ENCODE measurements at regions not wholly inside any gene's neighbourhood (a gene's known extent, or its start where the extent isn't known, plus 50 kb on each side); places are given as distances from the start of the nearest gene placed in this dataset.
A peak's percentile ranks its signal among the peaks of the same experiment; 100 is the strongest.

GRCh38 chr15:72994534-72995177 lies 57.6 kb upstream of the NEO1 start:
- Mint-ChIP-seq H3K27me3 (ENCODE audit: low read depth, poor library complexity) (peaks cover 5% of the 10 kb centered on the region), H3K4me1 (peaks cover 54% of the 10 kb centered on the region), H3K4me3 (peak overlapping the region; percentile 62), H3K36me3 (ENCODE audit: low read depth) (no peaks in the 10 kb centered on the region), H3K27ac (peak overlapping the region; percentile 93), H3K9me3 (no peaks in the 10 kb centered on the region)
- no peak for DNase-seq
- no peak for TF ChIP-seq CTCF (IDR thresholded peaks at IDR 0.05)

GRCh38 chr15:72992841-72993252 lies 59.4 kb upstream of the NEO1 start:
- Mint-ChIP-seq H3K27ac (peak overlapping the region; percentile 52), H3K4me3 (no peak overlapping the region), H3K9me3 (no peaks in the 10 kb centered on the region), H3K27me3 (ENCODE audit: low read depth, poor library complexity) (peaks cover 5% of the 10 kb centered on the region), H3K36me3 (ENCODE audit: low read depth) (no peaks in the 10 kb centered on the region), H3K4me1 (peaks cover 54% of the 10 kb centered on the region)
- no peak for DNase-seq
- no peak for TF ChIP-seq CTCF (IDR thresholded peaks at IDR 0.05)

GRCh38 chr15:72991026-72991425 lies 61.2 kb upstream of the NEO1 start:
- no peak overlapping the region for H3K4me3 Mint-ChIP-seq
- no peak overlapping the region for H3K27ac Mint-ChIP-seq
- H3K9me3 Mint-ChIP-seq, result no peaks in the 10 kb centered on the region
- H3K4me1 Mint-ChIP-seq, result peaks cover 44% of the 10 kb centered on the region
- no peak for DNase-seq
- TF ChIP-seq CTCF (IDR thresholded peaks at IDR 0.05), result no peak
- no peaks in the 10 kb centered on the region for H3K27me3 Mint-ChIP-seq (ENCODE audit: low read depth, poor library complexity)
- H3K36me3 Mint-ChIP-seq (ENCODE audit: low read depth), result no peaks in the 10 kb centered on the region

- Mint-ChIP-seq H3K36me3 (ENCODE audit: low read depth) (peaks cover 5% of the 10 kb centered on the region), H3K27me3 (ENCODE audit: low read depth, poor library complexity) (peaks cover 4% of the 10 kb centered on the region), H3K27ac (no peak overlapping the region), H3K9me3 (peaks cover 20% of the 10 kb centered on the region), H3K4me3 (no peak overlapping the region), H3K4me1 (peaks cover 5% of the 10 kb centered on the region)
- no peak for TF ChIP-seq CTCF (IDR thresholded peaks at IDR 0.05)
- no peak for DNase-seq
These were observed 68.3 kb upstream of the NEO1 start for GRCh38 chr15:72983801-72984545.

GRCh38 chr15:72982714-72983113 lies 69.5 kb upstream of the NEO1 start:
- H3K27me3 Mint-ChIP-seq (ENCODE audit: low read depth, poor library complexity), result peaks cover 4% of the 10 kb centered on the region
- no peak overlapping the region for H3K27ac Mint-ChIP-seq
- no peak for DNase-seq
- H3K9me3 Mint-ChIP-seq, result peaks cover 20% of the 10 kb centered on the region
- peaks cover 5% of the 10 kb centered on the region for H3K36me3 Mint-ChIP-seq (ENCODE audit: low read depth)
- TF ChIP-seq CTCF (IDR thresholded peaks at IDR 0.05), result no peak
- H3K4me1 Mint-ChIP-seq, result peaks cover 5% of the 10 kb centered on the region
- H3K4me3 Mint-ChIP-seq, result no peak overlapping the region

GRCh38 chr15:72980661-72981060 lies 71.6 kb upstream of the NEO1 start:
- no peak overlapping the region for H3K27ac Mint-ChIP-seq
- peaks cover 5% of the 10 kb centered on the region for H3K36me3 Mint-ChIP-seq (ENCODE audit: low read depth)
- peaks cover 3% of the 10 kb centered on the region for H3K27me3 Mint-ChIP-seq (ENCODE audit: low read depth, poor library complexity)
- H3K4me3 Mint-ChIP-seq, result no peak overlapping the region
- peaks cover 18% of the 10 kb centered on the region for H3K9me3 Mint-ChIP-seq
- no peak for TF ChIP-seq CTCF (IDR thresholded peaks at IDR 0.05)
- H3K4me1 Mint-ChIP-seq, result peaks cover 5% of the 10 kb centered on the region
- no peak for DNase-seq

Data from nephron progenitor cell (in vitro differentiated cells).